Stimulated activated CD4-positive, alpha-beta T cell treated with anti-CD3 and anti-CD28 coated beads, Interleukin-2, amount 100 ng/mL, for 24 hours (primary cell): ENCODE measurements at regions not wholly inside any gene's neighbourhood (a gene's known extent, or its start where the extent isn't known, plus 50 kb on each side); places are given as distances from the start of the nearest gene placed in this dataset.
"Not testable (repeated sequence)": the region's sequence is repeated elsewhere in the genome, so short reads cannot be mapped to it uniquely, and the experiment has no call there.

ENCODE experiments used
- DNase-seq, 2 donors: peaks; one replicate each; pipeline ENCODE4 v3.0.0-alpha.2; 2020

DNA sequence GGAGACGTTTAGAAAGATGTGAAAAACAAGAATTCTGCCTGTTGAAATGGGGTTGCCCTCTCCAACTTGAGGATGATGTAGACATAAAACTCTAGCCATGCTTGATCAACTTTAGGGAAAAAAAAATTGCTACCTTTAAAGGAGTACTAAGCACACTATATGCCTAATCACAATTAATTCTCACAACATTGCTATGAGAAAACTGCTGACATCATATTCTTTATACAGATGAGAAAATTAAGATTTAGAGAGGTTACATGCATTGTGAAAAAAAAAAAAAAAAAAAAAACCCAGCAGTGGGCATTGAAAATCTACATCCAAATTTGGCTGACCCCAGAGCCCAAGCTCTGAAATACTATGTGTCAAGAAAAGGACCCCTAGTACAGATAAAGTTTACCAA, 617.2 kb upstream of the ADGRL2 start:
- no peak for DNase-seq

DNA sequence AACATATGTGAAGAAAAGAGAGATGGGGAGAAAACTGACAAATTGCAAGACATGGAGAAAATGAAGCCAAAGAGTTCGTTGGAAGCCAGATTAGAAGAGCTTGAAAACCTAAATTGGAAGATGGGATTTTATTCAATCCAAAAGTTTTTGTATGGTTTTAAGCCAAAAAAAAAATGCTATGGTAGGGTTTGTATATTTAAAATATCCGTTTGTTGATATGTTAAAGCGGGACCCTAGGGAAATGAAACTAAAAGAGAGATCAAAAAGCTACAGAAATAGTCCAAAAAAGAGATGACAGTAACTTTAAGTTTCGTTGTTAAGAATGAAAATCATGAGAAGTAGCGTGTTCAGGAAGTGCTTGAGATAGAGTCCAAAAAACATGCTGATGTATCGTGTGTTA, 617.7 kb upstream of the ADGRL2 start:
- no peak for DNase-seq

DNA sequence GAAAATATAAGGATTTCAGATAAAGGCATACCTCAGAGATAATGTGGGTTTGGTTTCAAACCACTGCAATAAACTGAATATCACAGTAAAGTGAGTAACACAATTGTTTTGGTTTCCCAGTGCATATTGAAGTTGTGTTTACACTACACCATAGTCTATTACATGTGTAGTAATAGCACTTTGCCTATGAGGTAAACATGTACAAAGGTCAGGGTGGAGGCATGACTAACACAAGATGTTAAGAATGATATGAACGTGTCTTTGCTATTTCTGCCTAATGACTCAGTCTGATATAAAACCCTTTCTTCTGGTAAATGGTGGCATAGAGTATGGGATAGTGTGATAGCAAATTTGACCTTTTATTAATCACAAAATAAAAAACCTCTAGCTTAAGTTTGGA, 621.5 kb upstream of the ADGRL2 start:
- no peak for DNase-seq

DNA sequence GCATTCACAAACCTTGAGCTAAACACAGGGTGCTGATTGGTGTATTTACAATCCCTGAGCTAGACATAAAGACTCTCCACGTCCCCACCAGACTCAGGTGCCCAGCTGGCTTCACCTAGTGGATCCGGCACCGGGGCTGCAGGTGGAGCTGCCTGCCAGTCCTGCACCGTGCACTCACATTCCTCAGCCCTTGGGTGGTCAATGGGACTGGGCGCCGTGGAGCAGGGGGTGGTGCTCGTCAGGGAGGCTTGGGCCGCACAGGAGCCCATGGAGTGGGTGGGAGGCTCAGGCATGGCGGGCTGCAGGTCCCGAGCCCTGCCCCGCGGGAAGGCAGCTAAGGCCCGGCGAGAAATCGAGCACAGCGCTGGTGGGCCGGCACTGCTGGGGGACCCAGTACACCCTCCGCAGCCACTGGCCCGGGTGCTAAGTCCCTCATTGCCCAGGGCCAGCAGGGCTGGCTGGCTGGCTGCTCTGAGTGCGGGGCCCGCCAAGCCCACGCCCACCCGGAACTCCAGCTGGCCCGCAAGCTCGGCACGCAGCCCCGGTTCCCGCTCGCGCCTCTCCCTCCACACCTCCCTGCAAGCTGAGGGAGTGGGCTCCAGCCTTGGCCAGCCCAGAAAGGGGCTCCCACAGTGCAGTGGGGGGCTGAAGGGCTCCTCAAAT, 622.2 kb upstream of the ADGRL2 start:
- DNase-seq: not testable (repeated sequence)

DNA sequence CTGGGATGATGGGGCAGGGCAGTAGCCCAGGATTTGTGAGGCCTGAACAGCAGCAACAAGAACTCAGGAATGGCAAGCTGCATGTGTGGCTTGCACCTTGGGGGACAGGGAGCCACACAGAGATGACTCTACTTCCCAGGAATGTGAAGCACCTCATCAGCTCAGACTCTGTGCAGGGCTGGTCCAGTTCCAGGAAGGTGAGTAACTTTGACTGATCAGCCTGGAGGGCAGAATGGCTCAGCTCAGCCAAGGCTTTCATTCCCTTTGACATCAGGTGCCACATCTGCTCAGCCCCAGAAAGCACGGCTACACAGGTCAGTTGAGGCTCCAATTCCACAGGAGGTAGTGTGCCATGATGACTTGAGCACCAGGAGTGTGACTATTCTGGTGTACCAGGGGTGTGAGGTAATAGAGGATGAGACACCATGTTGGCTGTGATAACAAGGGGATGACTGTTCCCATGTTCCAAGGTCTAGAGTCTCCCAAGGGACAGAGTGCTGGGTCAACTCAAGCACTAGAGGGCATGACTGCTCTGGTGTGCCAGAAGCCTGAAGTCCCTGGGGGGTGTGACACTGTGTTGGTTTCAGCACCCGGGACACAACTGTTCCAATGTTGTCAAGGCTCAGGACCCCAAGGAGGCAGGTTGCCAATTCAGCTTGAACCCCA, 625.8 kb upstream of the ADGRL2 start:
- DNase-seq: no peak

DNA sequence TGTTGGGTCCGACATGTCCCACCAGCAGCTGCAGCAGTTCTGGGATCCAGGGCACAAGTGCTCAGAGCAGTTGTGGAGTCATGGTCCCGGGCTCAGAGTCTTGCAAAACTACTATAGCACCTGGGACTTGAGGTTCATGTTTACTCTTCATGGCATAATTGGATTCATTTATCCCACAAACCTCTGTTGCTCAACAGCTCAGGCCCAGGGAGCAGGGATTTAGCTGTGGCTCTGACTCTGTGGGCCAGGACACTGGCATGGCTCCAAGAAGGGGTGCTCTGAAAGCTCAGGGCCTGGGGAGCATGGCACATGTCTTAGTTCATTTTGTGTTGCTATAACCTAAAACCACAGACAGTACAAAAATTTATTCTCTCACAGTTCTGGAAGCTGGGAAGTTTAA, 626.7 kb upstream of the ADGRL2 start:
- no peak for DNase-seq

DNA sequence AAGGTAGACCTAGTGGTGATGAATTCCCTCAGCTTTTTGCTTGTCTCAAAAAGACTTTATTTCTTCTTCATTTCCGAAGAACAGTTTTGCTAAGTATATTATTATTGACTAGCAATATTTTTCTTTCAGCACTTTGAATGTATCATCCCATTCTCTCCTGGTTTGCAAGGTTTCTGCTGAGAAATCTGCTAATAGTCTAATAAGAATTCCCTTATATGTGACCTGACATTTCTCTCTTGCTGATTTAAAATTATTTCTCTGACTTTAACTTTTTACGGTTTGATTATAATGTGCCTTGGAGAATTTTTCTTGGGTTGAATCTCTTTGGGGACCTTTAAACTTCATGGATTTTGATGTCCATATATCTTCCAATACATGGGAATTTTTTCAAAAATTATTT, 628.3 kb upstream of the ADGRL2 start:
- DNase-seq: no peak

DNA sequence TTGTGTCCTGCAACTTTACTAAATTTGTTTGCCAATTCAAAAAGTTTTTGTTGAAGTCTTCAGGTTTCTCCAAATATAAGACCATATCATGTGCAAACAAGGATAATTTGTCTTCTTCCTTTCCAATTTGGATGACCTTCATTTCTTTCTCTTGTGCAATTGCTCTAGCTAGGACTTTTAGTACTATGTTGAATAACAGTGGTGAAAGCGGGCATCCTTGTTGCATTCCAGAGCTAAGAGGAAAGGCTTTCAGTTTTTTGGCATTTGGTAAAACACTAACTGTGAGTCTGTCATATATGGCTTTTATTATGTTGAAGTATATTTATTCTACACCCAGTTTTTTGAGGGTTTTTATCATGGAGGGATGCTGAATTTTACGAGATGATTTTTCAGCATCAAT, 630.0 kb upstream of the ADGRL2 start:
- DNase-seq: no peak

DNA sequence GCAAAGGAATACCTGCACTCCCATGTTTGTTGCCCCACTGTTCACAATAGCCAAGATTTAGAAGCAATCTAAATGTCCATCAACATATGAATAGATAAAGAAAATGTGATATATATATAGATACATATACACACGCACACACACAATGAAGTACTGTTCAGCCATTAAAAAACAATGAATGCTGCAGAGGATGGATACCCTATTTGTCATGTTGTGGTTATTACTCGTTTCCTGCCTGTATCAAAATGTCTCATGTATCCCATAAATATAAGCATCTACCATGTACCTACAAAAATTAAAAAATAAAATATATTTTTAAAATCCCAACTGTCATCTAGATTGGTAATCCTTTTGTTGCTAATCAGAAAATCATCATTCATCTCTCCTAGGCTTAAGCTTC, 634.8 kb upstream of the ADGRL2 start:
- DNase-seq: no peak

DNA sequence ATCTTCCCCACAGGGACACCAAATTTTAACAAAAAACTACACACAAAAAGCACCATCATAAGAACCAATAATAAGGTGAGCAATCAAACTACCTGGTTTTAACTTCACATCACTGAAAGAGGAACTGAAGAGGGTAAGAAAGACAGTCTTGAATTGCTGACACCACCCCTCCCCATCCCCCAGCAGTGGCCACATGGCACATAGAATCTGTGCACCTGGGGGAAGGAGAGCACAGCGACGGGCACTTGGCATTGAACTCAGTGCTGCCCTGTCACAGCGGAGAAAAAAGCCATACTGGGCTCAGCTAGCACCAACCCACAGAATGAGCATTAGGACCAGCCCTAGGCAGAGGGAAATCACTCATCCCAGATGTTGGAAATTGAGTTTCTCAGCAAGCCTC, 640.0 kb upstream of the ADGRL2 start:
- no peak for DNase-seq

DNA sequence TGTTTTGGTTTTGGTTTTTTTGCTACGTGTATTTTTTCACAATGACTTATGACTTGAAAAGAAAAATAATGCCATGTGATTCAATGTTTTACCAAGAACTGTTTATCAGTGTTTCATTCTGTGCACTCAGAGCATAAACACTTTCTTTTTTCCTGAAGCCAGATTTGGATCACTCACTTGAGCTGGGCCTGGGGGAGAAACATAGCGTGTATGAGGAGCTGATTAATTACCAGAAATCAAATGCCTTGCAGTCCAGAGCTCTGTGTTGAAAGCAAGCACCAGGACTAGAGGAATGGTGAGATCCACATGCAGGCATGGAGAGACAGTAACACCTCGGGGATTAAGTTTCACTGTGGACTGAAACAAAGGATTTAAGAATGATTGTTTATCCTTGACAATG, 642.1 kb upstream of the ADGRL2 start:
- DNase-seq: no peak

DNA sequence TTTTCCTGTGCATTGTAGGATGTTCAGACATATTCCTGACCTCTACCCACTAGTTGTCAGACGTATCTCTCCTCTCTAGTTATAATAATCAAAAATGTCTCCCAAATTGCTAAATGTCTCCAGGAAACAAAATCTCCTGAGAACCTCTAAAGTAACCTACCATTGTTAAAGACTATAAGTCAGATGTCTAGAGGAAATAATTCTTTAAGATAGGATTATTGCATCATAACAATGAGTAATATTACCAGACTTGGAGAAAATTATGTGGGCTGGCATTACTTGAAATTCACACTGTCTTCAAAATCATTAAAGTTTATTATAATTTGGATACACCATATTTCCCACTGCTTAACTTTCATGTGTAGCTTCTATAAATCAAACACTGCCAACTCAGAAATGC, 643.0 kb upstream of the ADGRL2 start:
- DNase-seq: no peak

DNA sequence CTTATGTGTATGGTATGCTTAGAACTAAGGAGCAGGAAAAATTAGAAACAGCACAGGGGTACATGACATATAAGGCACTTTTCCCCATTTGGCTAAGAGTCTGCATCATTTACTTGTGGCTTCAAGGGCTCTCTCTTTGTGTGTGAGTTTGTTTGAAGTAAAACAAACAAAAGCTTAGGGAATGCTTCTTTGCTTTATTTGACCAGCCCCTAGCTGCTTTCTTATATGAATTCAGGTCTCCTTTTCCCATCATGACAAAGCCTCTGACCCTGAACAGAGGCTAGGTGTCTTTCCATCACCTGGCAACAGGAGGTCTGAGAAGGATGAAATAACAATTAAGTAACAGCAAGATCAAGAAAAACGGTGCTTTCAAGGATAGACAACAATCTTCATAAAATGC, 643.8 kb upstream of the ADGRL2 start:
- DNase-seq: no peak

DNA sequence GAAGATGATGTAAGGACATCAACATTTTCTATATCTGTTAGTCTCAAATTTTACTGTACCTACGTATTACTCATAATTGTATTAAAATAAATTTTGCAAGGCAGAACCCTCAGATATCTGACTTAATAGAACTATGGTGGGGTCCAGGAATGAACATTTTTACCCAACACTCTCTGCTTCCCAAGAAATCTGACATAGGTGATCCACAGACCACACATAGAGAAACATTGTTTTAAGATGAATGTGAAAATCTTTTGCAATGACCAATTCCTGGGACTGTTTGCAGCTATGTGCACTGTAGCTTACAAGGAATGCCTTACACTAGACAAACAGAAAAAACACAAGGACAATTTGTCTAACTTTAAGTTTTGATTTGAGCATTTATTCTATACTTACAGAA, 645.6 kb upstream of the ADGRL2 start:
- no peak for DNase-seq

DNA sequence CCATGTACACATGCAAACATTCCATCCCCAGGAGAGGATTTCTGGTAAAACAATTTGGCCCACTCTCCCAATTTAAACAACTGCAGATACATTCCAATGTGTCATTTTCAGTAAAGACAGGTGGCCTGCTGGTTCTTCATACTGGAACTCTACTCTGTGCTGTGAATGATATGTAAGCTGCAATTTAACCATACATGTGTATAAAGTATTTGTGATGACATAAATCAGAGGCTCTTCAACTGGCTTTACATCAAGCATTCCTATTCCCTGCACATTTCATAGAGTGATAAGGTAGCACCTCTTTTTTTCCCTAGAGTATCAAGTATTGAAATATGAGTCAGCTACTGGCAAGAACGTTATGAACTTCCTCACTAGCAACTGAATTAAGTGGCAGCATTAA, 649.5 kb upstream of the ADGRL2 start:
- DNase-seq: no peak

DNA sequence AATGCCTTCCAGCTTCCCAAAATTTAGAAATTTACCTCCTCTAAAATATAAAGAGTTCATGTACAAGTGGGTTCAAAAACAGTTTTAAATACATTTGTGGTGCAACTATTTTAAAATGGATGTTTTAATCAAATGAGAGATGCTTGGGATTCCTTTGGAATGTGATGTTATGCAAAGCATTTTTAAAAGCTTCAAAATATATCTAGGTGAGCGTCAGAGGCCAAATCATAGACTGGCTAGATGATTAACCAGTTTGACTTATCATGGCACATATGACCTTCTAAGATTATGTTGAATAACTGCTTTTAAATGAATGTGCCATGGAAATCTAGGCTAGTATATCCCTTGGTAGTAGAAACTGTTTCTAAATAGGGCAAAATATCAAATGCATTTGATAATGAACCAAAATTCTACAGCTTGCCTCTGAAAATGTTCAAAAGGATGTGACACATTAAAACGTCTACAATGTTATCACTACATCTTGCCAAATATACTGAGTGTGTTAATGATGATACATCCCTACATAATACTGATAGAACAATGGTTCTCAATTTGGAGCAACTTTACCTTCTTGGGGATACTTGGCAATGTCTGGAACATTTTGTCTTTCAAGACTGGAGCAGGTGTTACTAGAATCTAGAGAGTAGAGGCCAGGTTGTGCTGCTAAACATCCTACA, 650.9 kb upstream of the ADGRL2 start:
- DNase-seq: no peak

DNA sequence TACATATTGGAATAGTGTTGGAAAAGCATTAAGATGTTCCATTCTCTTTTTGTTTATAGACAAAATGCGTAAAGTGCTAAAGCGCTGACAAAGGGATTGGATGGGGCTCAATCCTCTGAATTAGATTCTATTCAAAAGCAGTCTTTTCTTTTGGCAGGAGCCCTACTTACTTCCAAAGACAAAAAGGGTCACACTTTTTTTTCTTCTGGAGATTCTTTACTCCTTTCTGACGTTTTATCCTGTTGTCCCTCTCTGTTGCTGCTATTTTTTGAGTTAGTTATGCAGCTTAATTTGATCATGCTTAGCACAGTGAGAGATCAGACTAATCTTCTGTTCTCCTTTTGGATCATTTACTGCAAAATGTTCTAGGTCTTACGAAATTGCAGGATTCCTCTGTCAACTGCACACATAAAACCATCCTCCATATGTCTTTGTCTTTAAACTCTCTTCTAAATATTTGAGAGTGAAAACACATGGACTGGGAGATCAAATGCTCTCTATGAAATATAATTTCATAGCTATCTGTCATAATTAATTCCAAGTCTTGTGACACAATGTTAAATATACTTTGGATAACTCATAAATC, 656.4 kb upstream of the ADGRL2 start:
- DNase-seq: no peak

DNA sequence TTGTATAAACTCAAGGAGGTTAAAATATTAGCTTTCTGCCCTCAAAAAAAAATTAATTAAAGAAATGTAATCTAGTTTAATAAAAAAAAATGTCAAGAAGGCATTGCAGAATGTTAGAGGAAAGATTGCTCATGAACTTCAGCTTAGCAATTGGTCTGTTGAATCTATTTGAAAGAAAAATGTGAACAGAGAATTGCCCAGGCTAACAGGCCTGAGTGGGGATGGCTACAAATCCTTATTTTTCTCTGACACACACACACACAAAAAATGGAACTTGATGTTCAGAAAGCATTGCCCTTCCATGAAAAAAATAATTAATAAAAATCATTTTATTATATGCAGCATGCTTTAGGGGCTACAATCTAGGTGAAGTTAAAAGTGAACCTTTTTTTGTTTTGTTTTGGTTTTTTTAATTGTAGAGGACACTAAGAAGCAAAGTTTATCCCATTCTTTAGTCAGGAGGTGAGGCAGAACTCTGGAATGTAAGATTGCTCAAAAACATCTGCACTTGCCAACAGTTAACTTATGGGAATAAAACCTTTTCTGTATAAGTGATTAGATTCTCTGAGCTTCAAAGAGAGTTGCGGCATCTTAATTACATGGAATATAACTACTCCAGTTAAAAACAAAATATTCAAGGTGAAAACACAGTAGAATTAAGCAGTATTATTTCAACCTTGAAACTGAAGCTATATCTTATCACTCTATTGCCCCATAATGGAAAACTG, 658.5 kb upstream of the ADGRL2 start:
- no peak for DNase-seq

DNA sequence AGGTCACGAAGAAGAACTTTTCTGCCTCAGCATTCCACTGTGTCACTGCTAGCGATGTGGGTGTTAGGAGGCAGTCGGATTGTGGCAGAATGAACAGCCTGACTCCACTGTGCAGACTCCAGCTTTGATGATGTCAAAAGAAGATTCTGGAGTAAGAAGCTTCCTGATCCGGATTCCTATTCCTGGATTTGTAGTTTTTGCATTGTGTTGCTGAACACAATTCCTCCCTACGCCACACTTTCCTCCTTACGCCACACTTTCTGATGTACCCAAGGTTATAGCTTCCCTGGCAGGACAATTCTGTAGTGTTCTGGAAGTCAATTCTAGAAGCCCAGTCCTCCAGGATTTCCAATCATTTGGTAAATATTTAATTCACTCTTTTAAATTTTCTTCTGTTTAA, 665.2 kb upstream of the ADGRL2 start:
- DNase-seq: no peak

DNA sequence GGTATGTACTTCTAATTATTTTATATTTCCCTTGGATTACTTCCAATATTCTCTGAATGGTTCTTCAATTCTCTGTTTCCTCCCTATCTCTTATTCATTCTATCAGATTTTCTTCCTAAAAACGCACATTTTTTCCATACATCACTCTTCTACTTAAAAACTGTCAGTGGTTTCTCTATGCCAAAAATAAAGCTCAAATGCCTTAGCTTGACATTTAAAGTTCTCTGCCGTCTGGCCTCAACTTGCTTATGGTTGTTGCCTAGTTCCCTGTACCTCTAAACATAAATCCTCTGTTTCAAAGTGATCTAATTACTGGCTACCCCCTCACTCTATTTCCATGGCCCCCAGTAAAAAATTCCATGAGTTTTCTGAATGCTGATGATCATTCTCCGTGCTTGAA, 671.0 kb upstream of the ADGRL2 start:
- DNase-seq: no peak

DNA sequence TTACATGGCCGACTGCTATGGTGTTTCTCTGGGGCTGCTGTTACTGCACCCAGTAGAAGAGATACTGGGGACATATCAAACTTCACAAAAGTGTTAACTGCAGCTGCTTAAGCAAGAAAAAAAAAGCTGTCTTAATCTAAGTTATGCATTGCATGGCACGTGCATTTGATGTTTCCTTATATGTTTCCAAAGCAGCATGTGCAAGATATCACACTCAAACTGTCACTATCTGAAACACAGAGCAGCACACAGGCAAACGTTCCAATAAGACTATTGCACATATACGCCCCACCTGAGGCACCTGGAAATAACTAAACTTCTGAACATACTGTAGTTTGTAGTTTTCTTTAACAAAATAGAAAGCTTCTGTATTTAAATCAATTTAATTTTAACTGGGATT, 671.4 kb upstream of the ADGRL2 start:
- DNase-seq: no peak

DNA sequence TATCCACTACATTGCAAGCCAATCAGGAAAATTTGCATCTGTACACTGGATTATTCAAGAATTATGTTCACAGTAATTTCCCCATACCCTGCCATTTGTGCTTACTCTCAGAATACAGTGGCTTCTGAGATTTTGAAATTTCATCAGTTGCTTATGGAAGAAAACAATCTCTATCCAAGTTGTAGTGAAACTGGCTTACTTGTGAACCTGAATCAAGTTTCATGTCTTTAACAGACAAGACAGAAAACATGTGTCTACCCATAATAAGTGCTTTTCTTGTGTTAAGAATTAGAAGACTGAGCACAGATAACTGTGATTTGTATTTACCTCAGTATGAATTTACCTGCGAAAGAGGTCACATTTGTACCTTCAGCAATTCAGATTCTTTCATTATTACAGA, 672.7 kb upstream of the ADGRL2 start:
- DNase-seq: no peak

DNA sequence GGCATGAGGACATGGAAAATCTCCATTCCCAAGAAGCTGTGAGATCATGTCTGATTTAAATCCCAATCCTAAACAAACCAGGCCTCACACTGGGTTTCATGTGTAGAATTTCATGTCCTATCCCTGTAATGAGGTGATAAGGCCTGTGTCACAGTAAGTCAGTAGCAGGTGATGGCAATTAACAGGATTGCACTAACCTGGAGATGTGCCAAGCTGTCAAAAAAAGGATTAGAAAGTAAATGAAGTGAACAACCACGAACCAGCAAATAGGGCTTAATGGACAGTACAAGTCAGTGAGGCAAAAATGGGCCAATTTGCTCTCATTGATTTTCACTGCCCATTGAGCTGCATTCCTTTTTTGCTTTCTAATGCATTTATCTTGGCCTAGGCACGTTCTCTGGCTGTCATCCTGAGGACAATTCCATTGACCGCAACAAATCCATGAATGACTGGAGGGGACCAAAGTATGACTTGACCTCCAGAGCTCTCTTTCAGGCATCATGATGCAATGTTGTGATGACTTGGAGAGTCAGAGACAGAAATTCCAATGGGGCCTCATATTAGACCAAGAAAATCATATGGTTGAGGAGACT, 673.6 kb upstream of the ADGRL2 start:
- DNase-seq: no peak
